SK-N-DZ (cell line): ENCODE measurements at regions not wholly inside any gene's neighbourhood (a gene's known extent, or its start where the extent isn't known, plus 50 kb on each side); places are given as distances from the start of the nearest gene placed in this dataset.

Experiments used
- DNase-seq: peaks from one replicate; pipeline ENCODE4 v3.0.0-alpha.2; 2015; ENCODE audit warnings: low spot score

GRCh38 chr12:91601054-91601453, 418.4 kb upstream of the DCN start:
- no peak for DNase-seq

- no peak for DNase-seq
Observed at GRCh38 chr12:91594715-91595114, 412.1 kb upstream of the DCN start.

- no peak for DNase-seq
Observed at GRCh38 chr12:91591639-91591987, 409.0 kb upstream of the DCN start.

- no peak for DNase-seq
Observed at GRCh38 chr12:91590966-91591638, 408.5 kb upstream of the DCN start.

- no peak for DNase-seq
Observed at GRCh38 chr12:91588874-91589454, 406.3 kb upstream of the DCN start.

GRCh38 chr12:91586015-91586414, 403.4 kb upstream of the DCN start:
- DNase-seq: no peak

- DNase-seq: no peak
Observed at GRCh38 chr12:91582811-91583210, 400.2 kb upstream of the DCN start.

- peak; percentile 21 for DNase-seq
Observed at GRCh38 chr12:91579516-91580263, 397.1 kb upstream of the DCN start.

- DNase-seq: peak; percentile 46
Observed at GRCh38 chr12:91577586-91578539, 395.2 kb upstream of the DCN start.

- DNase-seq: no peak
Observed at GRCh38 chr12:91576432-91576831, 393.8 kb upstream of the DCN start.

- DNase-seq: no peak
Observed at GRCh38 chr12:91575630-91576029, 393.0 kb upstream of the DCN start.

- DNase-seq: no peak
Observed at GRCh38 chr12:91574975-91575374, 392.4 kb upstream of the DCN start.

GRCh38 chr12:91574391-91574790, 391.8 kb upstream of the DCN start:
- DNase-seq: no peak

GRCh38 chr12:91572869-91573268, 390.3 kb upstream of the DCN start:
- no peak for DNase-seq

GRCh38 chr12:91567100-91567485, 384.5 kb upstream of the DCN start:
- no peak for DNase-seq

- DNase-seq: no peak
Observed at GRCh38 chr12:91566328-91567099, 383.9 kb upstream of the DCN start.

- no peak for DNase-seq
Observed at GRCh38 chr12:91565846-91566245, 383.2 kb upstream of the DCN start.

GRCh38 chr12:91565246-91565645, 382.6 kb upstream of the DCN start:
- no peak for DNase-seq

GRCh38 chr12:91563011-91563765, 380.6 kb upstream of the DCN start:
- no peak for DNase-seq

- DNase-seq: no peak
Observed at GRCh38 chr12:91562476-91562875, 379.9 kb upstream of the DCN start.
